ENCODE measurements at regions not wholly inside any gene's neighbourhood (a gene's known extent, or its start where the extent isn't known, plus 50 kb on each side); places are given as distances from the start of the nearest gene placed in this dataset.

DNA sequence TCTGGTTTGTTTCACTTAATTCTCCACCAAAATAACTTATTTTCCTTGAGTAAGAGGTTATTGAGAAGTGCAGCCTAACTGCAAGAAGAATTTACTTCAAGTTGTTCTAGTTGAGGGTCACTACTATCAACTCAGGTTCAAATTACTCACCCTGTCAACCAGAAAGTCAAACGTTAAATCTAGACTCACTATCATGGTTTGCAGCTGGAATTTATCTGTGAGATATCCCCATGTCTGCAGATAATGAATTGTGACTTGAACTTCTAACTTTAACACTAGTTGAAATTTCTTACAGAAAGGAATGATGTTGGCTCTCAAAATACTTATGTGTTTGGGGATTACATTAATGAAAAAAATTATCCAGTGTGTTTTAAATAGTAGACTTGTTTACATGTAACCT lies 1145.7 kb upstream of the NXPH2 start:
- DNase-seq = no peak
- Histone ChIP-seq H3F3A (replicated peaks; ENCODE audit: insufficient read depth) (no peaks in the 10 kb centered on the region), H3K4me3 (ENCODE audit: low read depth in 2 of 2, low read length in 1 of 2) (no peak overlapping the region), H3K4me1 (ENCODE audit: control insufficient read depth in 1 of 2, insufficient read depth in 2 of 2, low read depth in 1 of 2, low read length in 1 of 2) (no peaks in the 10 kb centered on the region), H3K9me3 (no peaks in the 10 kb centered on the region), H3K4me2 (no peak overlapping the region), H3K27ac (ENCODE audit: low read depth in 2 of 2, low read length in 1 of 2) (no peak overlapping the region), H3K27me3 (ENCODE audit: insufficient read depth) (no peaks in the 10 kb centered on the region), H3K9ac (no peak overlapping the region), H2AFZ (ENCODE audit: low read depth) (no peak overlapping the region), H3K79me2 (ENCODE audit: insufficient read depth) (no peaks in the 10 kb centered on the region), H3K9me2 (no peaks in the 10 kb centered on the region), H4K20me1 (ENCODE audit: insufficient read depth) (no peaks in the 10 kb centered on the region), H3K36me3 (replicated peaks in 1 of 2; ENCODE audit: control insufficient read depth in 1 of 2, insufficient read depth in 2 of 2, low read length in 1 of 2) (no peaks in the 10 kb centered on the region)
- WGBS (ENCODE audit: low lambda C conversion rate) = 7% methylated on average over 1 of the region's 1 CpG
- ChIA-PET POLR2A (no interaction called here), CTCF (interaction anchor here (0.7 kb wide), 1 partner anchor 231 kb away, joined by 3 read pairs; no protein-coding TSS in a partner anchor)
- TF ChIP-seq, protein P1, sequence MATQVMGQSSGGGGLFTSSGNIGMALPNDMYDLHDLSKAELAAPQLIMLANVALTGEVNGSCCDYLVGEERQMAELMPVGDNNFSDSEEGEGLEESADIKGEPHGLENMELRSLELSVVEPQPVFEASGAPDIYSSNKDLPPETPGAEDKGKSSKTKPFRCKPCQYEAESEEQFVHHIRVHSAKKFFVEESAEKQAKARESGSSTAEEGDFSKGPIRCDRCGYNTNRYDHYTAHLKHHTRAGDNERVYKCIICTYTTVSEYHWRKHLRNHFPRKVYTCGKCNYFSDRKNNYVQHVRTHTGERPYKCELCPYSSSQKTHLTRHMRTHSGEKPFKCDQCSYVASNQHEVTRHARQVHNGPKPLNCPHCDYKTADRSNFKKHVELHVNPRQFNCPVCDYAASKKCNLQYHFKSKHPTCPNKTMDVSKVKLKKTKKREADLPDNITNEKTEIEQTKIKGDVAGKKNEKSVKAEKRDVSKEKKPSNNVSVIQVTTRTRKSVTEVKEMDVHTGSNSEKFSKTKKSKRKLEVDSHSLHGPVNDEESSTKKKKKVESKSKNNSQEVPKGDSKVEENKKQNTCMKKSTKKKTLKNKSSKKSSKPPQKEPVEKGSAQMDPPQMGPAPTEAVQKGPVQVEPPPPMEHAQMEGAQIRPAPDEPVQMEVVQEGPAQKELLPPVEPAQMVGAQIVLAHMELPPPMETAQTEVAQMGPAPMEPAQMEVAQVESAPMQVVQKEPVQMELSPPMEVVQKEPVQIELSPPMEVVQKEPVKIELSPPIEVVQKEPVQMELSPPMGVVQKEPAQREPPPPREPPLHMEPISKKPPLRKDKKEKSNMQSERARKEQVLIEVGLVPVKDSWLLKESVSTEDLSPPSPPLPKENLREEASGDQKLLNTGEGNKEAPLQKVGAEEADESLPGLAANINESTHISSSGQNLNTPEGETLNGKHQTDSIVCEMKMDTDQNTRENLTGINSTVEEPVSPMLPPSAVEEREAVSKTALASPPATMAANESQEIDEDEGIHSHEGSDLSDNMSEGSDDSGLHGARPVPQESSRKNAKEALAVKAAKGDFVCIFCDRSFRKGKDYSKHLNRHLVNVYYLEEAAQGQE (IDR thresholded peaks at IDR 0.05; ENCODE audit: low read depth, low read length) = no peak
- TF ChIP-seq JUND (IDR thresholded peaks at IDR 0.05) (no peak), RAD21 (IDR thresholded peaks at IDR 0.05; ENCODE audit: low read length) (no peak), GATA2 (CRISPR knock-in tag; IDR thresholded peaks at IDR 0.05) (no peak), NRF1 (IDR thresholded peaks at IDR 0.05; ENCODE audit: low read depth, low read length) (no peak), CHD2 (IDR thresholded peaks at IDR 0.05; ENCODE audit: low read length, partially characterized antibody) (no peak)
- TF ChIP-seq, protein P2, sequence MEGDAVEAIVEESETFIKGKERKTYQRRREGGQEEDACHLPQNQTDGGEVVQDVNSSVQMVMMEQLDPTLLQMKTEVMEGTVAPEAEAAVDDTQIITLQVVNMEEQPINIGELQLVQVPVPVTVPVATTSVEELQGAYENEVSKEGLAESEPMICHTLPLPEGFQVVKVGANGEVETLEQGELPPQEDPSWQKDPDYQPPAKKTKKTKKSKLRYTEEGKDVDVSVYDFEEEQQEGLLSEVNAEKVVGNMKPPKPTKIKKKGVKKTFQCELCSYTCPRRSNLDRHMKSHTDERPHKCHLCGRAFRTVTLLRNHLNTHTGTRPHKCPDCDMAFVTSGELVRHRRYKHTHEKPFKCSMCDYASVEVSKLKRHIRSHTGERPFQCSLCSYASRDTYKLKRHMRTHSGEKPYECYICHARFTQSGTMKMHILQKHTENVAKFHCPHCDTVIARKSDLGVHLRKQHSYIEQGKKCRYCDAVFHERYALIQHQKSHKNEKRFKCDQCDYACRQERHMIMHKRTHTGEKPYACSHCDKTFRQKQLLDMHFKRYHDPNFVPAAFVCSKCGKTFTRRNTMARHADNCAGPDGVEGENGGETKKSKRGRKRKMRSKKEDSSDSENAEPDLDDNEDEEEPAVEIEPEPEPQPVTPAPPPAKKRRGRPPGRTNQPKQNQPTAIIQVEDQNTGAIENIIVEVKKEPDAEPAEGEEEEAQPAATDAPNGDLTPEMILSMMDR (IDR thresholded peaks at IDR 0.05) = no peak
- TF ChIP-seq, protein P3, sequence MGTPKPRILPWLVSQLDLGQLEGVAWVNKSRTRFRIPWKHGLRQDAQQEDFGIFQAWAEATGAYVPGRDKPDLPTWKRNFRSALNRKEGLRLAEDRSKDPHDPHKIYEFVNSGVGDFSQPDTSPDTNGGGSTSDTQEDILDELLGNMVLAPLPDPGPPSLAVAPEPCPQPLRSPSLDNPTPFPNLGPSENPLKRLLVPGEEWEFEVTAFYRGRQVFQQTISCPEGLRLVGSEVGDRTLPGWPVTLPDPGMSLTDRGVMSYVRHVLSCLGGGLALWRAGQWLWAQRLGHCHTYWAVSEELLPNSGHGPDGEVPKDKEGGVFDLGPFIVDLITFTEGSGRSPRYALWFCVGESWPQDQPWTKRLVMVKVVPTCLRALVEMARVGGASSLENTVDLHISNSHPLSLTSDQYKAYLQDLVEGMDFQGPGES (IDR thresholded peaks at IDR 0.05; ENCODE audit: low read depth, low read length) = no peak

DNA sequence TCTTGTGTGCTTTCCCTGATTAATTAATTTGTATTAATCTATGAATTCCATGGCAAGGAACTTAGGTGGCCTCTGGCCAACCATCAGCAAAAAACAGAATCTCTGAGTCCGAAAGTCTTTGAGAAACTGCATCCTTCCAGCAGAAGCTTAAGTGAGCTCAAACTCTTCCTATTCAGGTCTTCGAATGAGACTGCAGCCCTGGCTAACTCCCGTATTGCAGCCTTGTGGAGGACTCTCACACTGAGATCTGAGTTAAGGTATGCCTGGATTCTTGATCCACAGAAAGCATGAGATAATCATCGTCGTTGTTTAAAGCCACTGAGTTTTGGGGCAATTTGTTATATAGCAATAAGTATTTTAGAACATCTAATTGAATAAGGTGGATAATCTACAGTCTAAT lies 1143.9 kb upstream of the NXPH2 start:
- Histone ChIP-seq H3F3A (replicated peaks; ENCODE audit: insufficient read depth) (no peaks in the 10 kb centered on the region), H4K20me1 (ENCODE audit: insufficient read depth) (no peaks in the 10 kb centered on the region), H3K9me3 (no peaks in the 10 kb centered on the region), H3K4me3 (ENCODE audit: low read depth in 2 of 2, low read length in 1 of 2) (no peak overlapping the region), H2AFZ (ENCODE audit: low read depth) (no peak overlapping the region), H3K4me1 (ENCODE audit: control insufficient read depth in 1 of 2, insufficient read depth in 2 of 2, low read depth in 1 of 2, low read length in 1 of 2) (no peaks in the 10 kb centered on the region), H3K36me3 (replicated peaks in 1 of 2; ENCODE audit: control insufficient read depth in 1 of 2, insufficient read depth in 2 of 2, low read length in 1 of 2) (no peaks in the 10 kb centered on the region), H3K4me2 (no peak overlapping the region), H3K79me2 (ENCODE audit: insufficient read depth) (no peaks in the 10 kb centered on the region), H3K27ac (ENCODE audit: low read depth in 2 of 2, low read length in 1 of 2) (no peak overlapping the region), H3K27me3 (ENCODE audit: insufficient read depth) (no peaks in the 10 kb centered on the region), H3K9ac (no peak overlapping the region), H3K9me2 (no peaks in the 10 kb centered on the region)
- DNase-seq = no peak
- ChIA-PET CTCF (no interaction called here), POLR2A (no interaction called here)
- 45% methylated on average over 5 of the region's 5 CpGs for WGBS (ENCODE audit: low lambda C conversion rate)
- TF ChIP-seq GABPA (IDR thresholded peaks at IDR 0.05; ENCODE audit: low read depth) (no peak), SIN3A (IDR thresholded peaks at IDR 0.05; ENCODE audit: borderline replicate concordance, low read depth, low read length) (no peak), EP300 (IDR thresholded peaks at IDR 0.05; ENCODE audit: borderline replicate concordance in 1 of 2, low read depth in 1 of 2, low read length in 1 of 2) (no peak), RXRA (IDR thresholded peaks at IDR 0.05; ENCODE audit: borderline replicate concordance, low read depth) (no peak), MEF2A (IDR thresholded peaks at IDR 0.05; ENCODE audit: borderline replicate concordance, low read depth) (no peak)
- TF ChIP-seq, protein P3 (IDR thresholded peaks at IDR 0.05; ENCODE audit: low read depth, low read length) = no peak

Data from SK-N-SH (cell line).